GM18502 (cell line): ENCODE measurements at regions not wholly inside any gene's neighbourhood (a gene's known extent, or its start where the extent isn't known, plus 50 kb on each side); places are given as distances from the start of the nearest gene placed in this dataset.

Experiments used
- ATAC-seq: cut with Tn5 transposase; IDR thresholded peaks from one replicate; pipeline ENCODE4 v1.9.1; 2021; ENCODE audit warnings: mild to moderate bottlenecking; ENCODE audit not compliant: unreplicated experiment, poor library complexity

DNA sequence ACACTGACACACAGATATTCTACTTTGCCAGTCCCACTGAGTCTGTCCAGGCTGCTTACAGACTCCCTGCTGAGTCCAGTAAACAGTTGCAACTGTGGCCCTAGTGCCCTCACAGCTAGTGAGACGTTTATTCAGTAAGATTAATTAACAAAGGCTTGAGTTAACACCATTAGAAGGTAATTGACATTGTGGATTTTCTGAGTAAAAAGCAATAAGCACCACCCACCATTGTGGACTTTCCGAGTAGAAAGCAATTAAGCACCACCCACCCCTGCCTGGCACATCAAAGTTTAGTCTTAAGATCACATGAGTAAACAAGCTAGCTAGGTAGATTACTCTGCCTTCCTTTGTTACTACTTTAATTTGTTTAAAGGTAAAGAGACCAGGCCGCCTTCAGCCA is 408.6 kb upstream of the IMPG1 start:
- ATAC-seq = no peak

DNA sequence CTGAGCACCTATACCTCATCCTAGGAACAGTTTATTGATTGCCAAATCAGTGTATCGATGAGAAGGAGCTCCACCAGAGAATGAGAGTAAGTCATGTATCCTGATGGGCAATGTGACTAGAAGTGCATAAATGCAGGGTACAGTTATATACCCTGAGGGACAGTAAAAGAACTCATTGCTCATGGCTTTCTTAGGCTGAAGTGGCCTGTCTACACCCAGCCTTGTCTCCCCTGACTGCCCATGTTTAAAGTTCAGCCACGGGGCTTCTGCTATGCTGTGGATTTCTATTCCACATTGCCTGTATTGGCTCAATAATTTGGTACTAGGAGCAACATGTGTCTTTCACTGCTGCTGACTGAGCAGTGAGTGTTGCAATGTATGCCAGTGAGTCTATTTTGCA is 400.4 kb upstream of the IMPG1 start:
- ATAC-seq = no peak

GRCh38 chr6:76466286-76466685 is 393.8 kb upstream of the IMPG1 start:
- no peak for ATAC-seq

- no peak for ATAC-seq
These were observed 392.9 kb upstream of the IMPG1 start for GRCh38 chr6:76465410-76465809.

GRCh38 chr6:76453270-76453669 is 380.8 kb upstream of the IMPG1 start:
- no peak for ATAC-seq

GRCh38 chr6:76451926-76452709 is 379.7 kb upstream of the IMPG1 start:
- ATAC-seq = no peak

DNA sequence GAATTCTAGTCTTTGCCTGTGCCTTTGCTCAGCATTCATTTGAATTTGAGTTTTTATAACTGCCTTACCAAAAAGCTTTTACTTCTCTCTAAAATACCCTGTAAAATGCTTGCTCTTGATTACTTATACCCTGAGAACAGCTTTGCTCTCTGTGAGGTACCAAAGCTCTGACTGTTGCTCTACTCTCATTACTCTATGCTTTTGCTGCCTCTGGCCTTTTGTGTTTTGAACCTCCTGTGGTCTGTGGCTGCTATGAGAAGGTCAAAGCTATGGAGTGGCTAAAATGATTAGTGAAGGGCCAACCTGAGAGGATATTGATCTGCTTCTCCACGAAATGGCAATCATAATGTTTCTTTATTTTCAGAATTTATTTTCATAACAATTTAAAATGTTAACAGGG is 375.6 kb upstream of the IMPG1 start:
- ATAC-seq = no peak

- no peak for ATAC-seq
These were observed 369.4 kb upstream of the IMPG1 start for GRCh38 chr6:76441875-76442274.

- no peak for ATAC-seq
These were observed 367.3 kb upstream of the IMPG1 start for GRCh38 chr6:76439811-76440210.

- ATAC-seq = no peak
These were observed 366.3 kb upstream of the IMPG1 start for GRCh38 chr6:76438768-76439167.

GRCh38 chr6:76435174-76435573 is 362.7 kb upstream of the IMPG1 start:
- ATAC-seq = no peak

DNA sequence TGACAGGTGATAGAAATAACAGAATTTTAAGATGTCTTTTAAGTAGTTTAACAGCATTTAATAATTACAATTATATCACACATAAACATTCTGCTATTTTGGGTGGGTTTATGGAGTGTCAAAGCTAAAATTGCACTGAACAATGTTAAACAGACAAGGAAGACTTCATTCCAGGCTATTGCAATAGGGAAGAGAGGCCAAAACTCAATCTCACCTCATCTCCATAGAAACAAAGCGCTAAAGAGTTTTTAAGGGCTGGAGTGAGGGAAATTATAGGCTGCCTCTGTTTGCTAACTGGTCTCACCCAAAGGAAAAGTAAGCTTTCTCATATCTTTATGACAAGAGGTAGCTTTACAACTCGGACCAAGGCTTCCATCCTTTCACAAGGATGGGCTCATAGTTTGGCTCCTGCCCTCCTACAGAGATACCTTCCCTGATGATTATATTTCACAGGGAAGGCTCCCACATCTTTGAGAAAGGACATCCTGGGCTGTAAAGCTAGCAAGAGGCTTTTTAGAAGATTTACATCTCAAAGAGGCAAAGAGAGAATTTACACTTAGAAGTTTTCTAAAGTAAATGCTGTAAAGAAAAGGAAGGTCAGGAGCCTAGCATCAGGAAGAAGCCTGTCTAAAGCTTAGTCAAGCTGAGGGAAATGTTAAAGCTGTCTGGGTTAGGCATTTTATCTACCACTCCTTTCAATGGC is 350.2 kb upstream of the IMPG1 start:
- ATAC-seq = no peak

DNA sequence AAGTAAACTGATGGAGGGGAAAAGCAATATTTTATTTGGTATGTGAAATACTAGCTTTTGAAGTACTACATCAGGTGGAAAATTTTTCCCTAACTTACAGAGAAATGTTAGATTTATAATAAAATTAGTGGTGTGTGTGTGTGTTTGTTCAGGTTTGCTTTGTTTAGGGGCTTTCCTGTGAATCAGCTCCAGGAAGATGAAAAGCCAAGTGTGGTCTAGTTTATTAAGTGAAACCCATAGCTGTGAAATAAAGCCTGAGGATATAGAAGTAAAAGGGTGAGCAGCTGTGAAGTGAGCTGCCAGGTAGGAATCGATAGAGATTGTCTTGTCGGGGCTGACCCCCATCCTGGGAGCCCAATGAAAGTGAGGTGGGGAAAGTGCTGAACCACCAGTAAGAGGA is 347.6 kb upstream of the IMPG1 start:
- no peak for ATAC-seq

DNA sequence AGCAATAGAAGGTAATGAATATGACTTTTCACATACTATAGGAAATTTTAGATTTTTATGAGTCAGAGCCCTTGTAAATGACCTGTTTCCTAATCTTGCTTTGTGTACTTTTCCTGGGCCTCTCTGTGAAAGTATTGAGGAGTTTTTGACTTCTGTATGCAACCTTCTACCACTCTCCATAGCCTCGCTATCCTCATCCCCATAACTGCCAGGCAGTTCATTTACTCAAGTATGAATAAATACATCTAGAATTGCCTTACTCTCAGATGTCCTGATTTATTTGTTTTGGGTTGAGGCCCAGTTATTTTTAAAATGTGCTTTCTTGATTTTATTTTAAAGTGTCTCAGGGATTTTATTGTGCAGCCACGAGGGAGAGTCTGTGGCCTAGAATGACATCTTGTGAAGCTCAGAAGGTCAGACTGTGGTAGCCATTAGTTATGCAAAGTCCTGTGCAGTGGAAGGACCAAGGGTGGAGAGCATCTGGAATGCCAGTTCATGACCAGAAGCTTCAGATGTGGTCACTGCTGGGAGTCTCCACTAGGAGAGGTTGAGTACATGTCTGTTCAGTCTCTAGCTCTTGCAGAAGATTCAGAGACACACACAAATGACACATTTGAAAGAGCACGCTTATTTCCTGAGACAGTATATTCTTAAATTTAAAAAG is 346.2 kb upstream of the IMPG1 start:
- no peak for ATAC-seq

DNA sequence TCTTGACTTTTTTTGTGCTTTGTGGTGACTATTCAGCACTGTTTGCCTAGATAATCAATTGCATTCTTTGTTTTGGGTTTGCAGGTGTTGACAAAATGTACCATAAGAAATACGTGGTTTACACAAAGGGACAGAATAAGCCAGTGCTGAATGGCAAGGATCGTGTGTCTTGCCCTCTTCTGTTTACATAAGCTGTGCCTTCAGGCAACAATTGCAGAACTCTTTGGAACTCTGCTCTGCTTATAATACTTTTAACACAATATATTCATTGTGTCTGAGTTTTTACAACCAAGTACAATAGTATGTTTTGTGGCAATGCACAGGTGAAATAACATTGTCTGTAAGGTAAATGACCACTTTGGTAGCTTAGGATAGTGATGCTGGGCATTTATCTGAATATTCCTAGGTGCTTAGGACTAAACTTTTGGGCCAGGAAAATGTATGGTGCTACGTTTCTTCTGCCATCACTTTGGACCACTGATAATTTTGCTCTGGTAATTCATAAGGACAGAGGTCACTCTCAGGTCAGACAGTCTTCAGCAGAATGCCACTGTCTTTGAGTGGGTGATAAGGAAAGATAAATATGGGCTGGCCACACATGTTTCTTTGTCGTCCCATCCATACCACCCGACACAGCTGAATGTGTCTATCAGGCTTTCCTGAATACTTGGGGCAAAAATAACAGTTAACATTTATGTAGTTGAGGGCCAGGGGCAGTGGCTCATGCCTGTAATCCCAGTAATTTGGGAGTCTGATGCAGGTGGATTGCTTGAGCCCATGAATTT is 344.6 kb upstream of the IMPG1 start:
- ATAC-seq = no peak

DNA sequence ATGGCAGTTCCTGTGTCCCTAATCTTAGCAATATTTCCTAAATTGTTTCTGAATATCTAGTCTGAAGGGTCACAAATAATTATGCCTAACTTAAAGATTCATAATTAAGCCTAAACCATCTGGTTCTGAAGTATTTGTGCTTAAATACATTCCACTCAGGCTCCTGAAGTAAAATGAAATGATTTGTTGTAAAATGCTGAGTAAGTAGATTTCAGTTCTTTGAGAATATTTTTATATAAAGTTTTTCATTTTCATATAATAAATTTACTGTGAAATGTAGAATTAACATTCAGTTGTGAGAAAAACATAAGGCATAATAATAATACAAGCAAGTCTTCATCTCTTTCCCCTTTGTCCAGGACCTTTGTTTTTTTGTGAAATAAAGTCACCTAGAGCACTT is 330.6 kb upstream of the IMPG1 start:
- ATAC-seq = no peak

- no peak for ATAC-seq
These were observed 325.5 kb upstream of the IMPG1 start for GRCh38 chr6:76397966-76398365.

GRCh38 chr6:76382201-76382600 is 309.7 kb upstream of the IMPG1 start:
- ATAC-seq = no peak

DNA sequence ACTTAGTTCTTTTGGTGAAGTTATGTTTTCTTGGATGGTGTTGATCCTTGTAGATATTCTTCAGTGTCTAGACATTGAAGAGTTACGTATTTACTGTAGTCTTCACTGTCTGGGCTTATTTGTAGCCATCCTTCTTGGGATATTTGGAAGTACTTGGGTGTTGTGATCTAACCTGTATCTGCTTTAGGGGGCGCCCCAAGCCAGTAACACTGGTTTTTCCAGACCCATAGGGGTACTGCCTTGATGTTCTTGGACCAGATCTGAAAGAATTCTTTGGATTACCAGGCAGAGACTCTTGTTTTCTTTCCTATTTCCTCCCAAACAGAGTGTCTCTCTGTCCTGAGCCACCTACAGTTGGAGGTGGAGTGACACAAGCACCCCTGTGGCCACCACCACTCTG is 309.1 kb upstream of the IMPG1 start:
- no peak for ATAC-seq

DNA sequence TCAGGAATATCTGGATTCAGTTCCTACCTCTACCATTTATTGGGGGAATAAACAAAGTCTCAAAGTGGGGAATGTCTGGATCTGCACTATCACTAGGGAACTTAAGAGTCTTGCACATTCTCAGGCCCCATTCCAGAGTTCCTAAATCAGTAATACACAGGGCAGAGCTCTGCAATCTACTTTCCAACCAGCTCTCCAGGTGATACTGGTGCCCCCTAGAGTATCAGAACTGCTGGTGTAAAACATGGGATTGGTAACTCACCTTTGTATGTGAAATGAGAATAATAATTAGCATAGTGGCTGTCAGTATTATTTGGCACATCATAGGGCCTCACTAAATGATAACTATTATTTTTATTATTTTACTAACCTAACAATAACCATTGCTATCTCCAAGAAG is 278.8 kb upstream of the IMPG1 start:
- no peak for ATAC-seq

DNA sequence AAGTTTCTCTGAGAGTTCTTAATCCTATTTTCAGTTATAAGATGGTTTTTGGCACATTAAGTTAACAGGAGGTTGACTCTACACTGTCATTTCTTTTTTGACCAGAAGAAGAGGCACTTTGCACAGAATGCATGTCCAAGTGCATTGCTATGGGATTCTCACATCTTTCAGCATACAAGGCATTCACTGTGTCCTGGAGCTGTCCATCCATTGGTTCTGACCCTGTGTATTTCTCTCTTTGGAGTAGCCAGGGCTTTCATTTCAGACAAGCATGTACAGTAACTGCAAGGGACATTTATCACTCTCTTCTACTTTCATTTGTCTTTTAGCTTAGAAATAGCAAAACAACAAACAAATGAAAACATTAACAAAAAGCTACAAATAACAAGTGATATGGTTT is 275.1 kb upstream of the IMPG1 start:
- no peak for ATAC-seq
